GM12891 (cell line): ENCODE measurements at regions not wholly inside any gene's neighbourhood (a gene's known extent, or its start where the extent isn't known, plus 50 kb on each side); places are given as distances from the start of the nearest gene placed in this dataset.

ENCODE experiments used
- PAX5 ChIP-seq: IDR thresholded peaks from 2 replicates; pipeline ENCODE4 v1.6.1; 2011; ENCODE audit warnings: low read length, moderate library complexity, mild to moderate bottlenecking; ENCODE audit not compliant: insufficient read depth, severe bottlenecking
- POLR2A ChIP-seq: IDR thresholded peaks from 2 replicates; pipeline ENCODE4 v1.6.1; 2011; ENCODE audit warnings: low read depth, low read length, control low read depth
- POLR2AphosphoS5 ChIP-seq: IDR thresholded peaks from 2 replicates; pipeline ENCODE4 v1.6.1; 2011; ENCODE audit warnings: low read depth, low read length, control low read depth
- SPI1 ChIP-seq: IDR thresholded peaks from 2 replicates; pipeline ENCODE4 v1.6.1; 2011; ENCODE audit warnings: low read depth, low read length, control low read depth
- TAF1 ChIP-seq: IDR thresholded peaks from 2 replicates; pipeline ENCODE4 v1.6.1; 2011; ENCODE audit warnings: low read depth, low read length, control low read depth

- TF ChIP-seq SPI1, result no peak
- no peak for TF ChIP-seq POLR2A
- TF ChIP-seq POLR2AphosphoS5, result no peak
- no peak for TF ChIP-seq PAX5
- no peak for TF ChIP-seq TAF1
Measured at GRCh38 chr1:5220421-5220820, 566.0 kb downstream of the AJAP1 start.
